ENCODE measurements at regions not wholly inside any gene's neighbourhood (a gene's known extent, or its start where the extent isn't known, plus 50 kb on each side); places are given as distances from the start of the nearest gene placed in this dataset.
"Not testable (repeated sequence)": the region's sequence is repeated elsewhere in the genome, so short reads cannot be mapped to it uniquely, and the experiment has no call there.

GRCh38 chr4:159698336-159698735 lies 595.5 kb downstream of the RAPGEF2 start:
- H3K27ac Mint-ChIP-seq (ENCODE audit: unreplicated experiment), result peak overlapping the region; percentile 58
- DNase-seq (ENCODE audit: low spot score), result no peak
- peaks cover 6% of the 10 kb centered on the region for H3K9me3 Mint-ChIP-seq (ENCODE audit: low read depth)
- H3K4me1 Mint-ChIP-seq (ENCODE audit: low read depth), result peaks cover 6% of the 10 kb centered on the region
- H3K4me3 Mint-ChIP-seq (ENCODE audit: unreplicated experiment), result no peak overlapping the region
- TF ChIP-seq CTCF (IDR thresholded peaks at IDR 0.05), result no peak
- H3K36me3 Mint-ChIP-seq (ENCODE audit: low read depth), result no peaks in the 10 kb centered on the region
- peaks cover 15% of the 10 kb centered on the region for H3K27me3 Mint-ChIP-seq (ENCODE audit: low read depth)

- H3K4me3 Mint-ChIP-seq (ENCODE audit: unreplicated experiment), result no peak overlapping the region
- peaks cover 6% of the 10 kb centered on the region for H3K4me1 Mint-ChIP-seq (ENCODE audit: low read depth)
- no peak overlapping the region for H3K27ac Mint-ChIP-seq (ENCODE audit: unreplicated experiment)
- DNase-seq (ENCODE audit: low spot score), result no peak
- no peak for TF ChIP-seq CTCF (IDR thresholded peaks at IDR 0.05)
- H3K36me3 Mint-ChIP-seq (ENCODE audit: low read depth), result no peaks in the 10 kb centered on the region
- peaks cover 8% of the 10 kb centered on the region for H3K27me3 Mint-ChIP-seq (ENCODE audit: low read depth)
- peaks cover 6% of the 10 kb centered on the region for H3K9me3 Mint-ChIP-seq (ENCODE audit: low read depth)
These were observed 599.3 kb downstream of the RAPGEF2 start for GRCh38 chr4:159702200-159702599.

GRCh38 chr4:159705334-159705733 lies 602.5 kb downstream of the RAPGEF2 start:
- Mint-ChIP-seq H3K27ac (ENCODE audit: unreplicated experiment) (no peak overlapping the region), H3K27me3 (ENCODE audit: low read depth) (peaks cover 7% of the 10 kb centered on the region), H3K9me3 (ENCODE audit: low read depth) (peaks cover 10% of the 10 kb centered on the region), H3K4me1 (ENCODE audit: low read depth) (no peaks in the 10 kb centered on the region), H3K4me3 (ENCODE audit: unreplicated experiment) (no peak overlapping the region), H3K36me3 (ENCODE audit: low read depth) (no peaks in the 10 kb centered on the region)
- no peak for TF ChIP-seq CTCF (IDR thresholded peaks at IDR 0.05)
- no peak for DNase-seq (ENCODE audit: low spot score)

- DNase-seq (ENCODE audit: low spot score), result no peak
- Mint-ChIP-seq H3K4me1 (ENCODE audit: low read depth) (no peaks in the 10 kb centered on the region), H3K36me3 (ENCODE audit: low read depth) (no peaks in the 10 kb centered on the region), H3K9me3 (ENCODE audit: low read depth) (peaks cover 5% of the 10 kb centered on the region), H3K4me3 (ENCODE audit: unreplicated experiment) (no peak overlapping the region), H3K27me3 (ENCODE audit: low read depth) (peaks cover 3% of the 10 kb centered on the region), H3K27ac (ENCODE audit: unreplicated experiment) (no peak overlapping the region)
- no peak for TF ChIP-seq CTCF (IDR thresholded peaks at IDR 0.05)
These were observed 603.8 kb downstream of the RAPGEF2 start for GRCh38 chr4:159706704-159707103.

- DNase-seq (ENCODE audit: low spot score); H3K36me3 Mint-ChIP-seq (ENCODE audit: low read depth); H3K9me3 Mint-ChIP-seq (ENCODE audit: low read depth); H3K4me3 Mint-ChIP-seq (ENCODE audit: unreplicated experiment); H3K4me1 Mint-ChIP-seq (ENCODE audit: low read depth); H3K27ac Mint-ChIP-seq (ENCODE audit: unreplicated experiment); H3K27me3 Mint-ChIP-seq (ENCODE audit: low read depth): not testable (repeated sequence)
These were observed 612.3 kb downstream of the RAPGEF2 start for GRCh38 chr4:159715180-159715579.

- Mint-ChIP-seq H3K4me1 (ENCODE audit: low read depth) (no peaks in the 10 kb centered on the region), H3K27ac (ENCODE audit: unreplicated experiment) (no peak overlapping the region), H3K27me3 (ENCODE audit: low read depth) (no peaks in the 10 kb centered on the region), H3K4me3 (ENCODE audit: unreplicated experiment) (no peak overlapping the region), H3K36me3 (ENCODE audit: low read depth) (no peaks in the 10 kb centered on the region), H3K9me3 (ENCODE audit: low read depth) (peaks cover 4% of the 10 kb centered on the region)
- no peak for TF ChIP-seq CTCF (IDR thresholded peaks at IDR 0.05)
- no peak for DNase-seq (ENCODE audit: low spot score)
These were observed 616.7 kb downstream of the RAPGEF2 start for GRCh38 chr4:159719531-159719930.
